ENCODE measurements at regions not wholly inside any gene's neighbourhood (a gene's known extent, or its start where the extent isn't known, plus 50 kb on each side); places are given as distances from the start of the nearest gene placed in this dataset.

DNA sequence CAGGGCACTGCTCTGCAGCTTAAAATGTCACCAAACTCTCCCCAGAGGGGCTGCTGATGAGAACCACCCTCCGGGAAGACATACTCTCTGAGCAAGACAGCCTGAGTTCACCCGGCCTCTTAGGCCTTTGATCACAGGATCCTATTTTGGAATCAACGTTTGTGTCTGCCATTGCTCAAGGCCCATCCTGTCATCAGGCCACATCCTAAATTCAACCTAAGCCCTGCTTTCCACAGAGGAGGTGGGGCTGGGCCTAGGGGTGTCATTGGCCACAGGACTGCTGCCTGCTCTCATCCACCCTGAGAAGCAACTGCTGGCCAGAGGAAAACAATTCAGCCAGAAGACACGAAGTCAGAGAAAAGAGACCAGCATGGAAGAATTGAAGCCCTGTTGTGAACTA is 351.1 kb upstream of the IRX2 start:
- Histone ChIP-seq H3K9me3 (no peaks in the 10 kb centered on the region), H3K4me3 (ENCODE audit: low read depth in 2 of 2, low read length in 1 of 2) (no peak overlapping the region), H3K4me1 (ENCODE audit: control insufficient read depth in 1 of 2, insufficient read depth in 2 of 2, low read depth in 1 of 2, low read length in 1 of 2) (no peaks in the 10 kb centered on the region)

More for the DNA sequence above, 351.1 kb upstream of the IRX2 start:
- Histone ChIP-seq H3K9me2 (no peaks in the 10 kb centered on the region), H3K36me3 (replicated peaks in 1 of 2; ENCODE audit: control insufficient read depth in 1 of 2, insufficient read depth in 2 of 2, low read length in 1 of 2) (no peaks in the 10 kb centered on the region), H3K79me2 (ENCODE audit: insufficient read depth) (no peaks in the 10 kb centered on the region), H3F3A (replicated peaks; ENCODE audit: insufficient read depth) (no peaks in the 10 kb centered on the region), H3K27ac (ENCODE audit: low read depth in 2 of 2, low read length in 1 of 2) (no peak overlapping the region), H3K27me3 (ENCODE audit: insufficient read depth) (peaks cover 42% of the 10 kb centered on the region), H4K20me1 (ENCODE audit: insufficient read depth) (no peaks in the 10 kb centered on the region), H3K9ac (no peak overlapping the region), H2AFZ (ENCODE audit: low read depth) (no peak overlapping the region), H3K4me2 (no peak overlapping the region)
- 4% methylated on average over 4 of the region's 4 CpGs for WGBS (ENCODE audit: low lambda C conversion rate)
- no peak for DNase-seq
- ChIA-PET CTCF (no interaction called here), POLR2A (no interaction called here)
- TF ChIP-seq RCOR1 (IDR thresholded peaks at IDR 0.05; ENCODE audit: low read length) = no peak
- TF ChIP-seq, protein P1, sequence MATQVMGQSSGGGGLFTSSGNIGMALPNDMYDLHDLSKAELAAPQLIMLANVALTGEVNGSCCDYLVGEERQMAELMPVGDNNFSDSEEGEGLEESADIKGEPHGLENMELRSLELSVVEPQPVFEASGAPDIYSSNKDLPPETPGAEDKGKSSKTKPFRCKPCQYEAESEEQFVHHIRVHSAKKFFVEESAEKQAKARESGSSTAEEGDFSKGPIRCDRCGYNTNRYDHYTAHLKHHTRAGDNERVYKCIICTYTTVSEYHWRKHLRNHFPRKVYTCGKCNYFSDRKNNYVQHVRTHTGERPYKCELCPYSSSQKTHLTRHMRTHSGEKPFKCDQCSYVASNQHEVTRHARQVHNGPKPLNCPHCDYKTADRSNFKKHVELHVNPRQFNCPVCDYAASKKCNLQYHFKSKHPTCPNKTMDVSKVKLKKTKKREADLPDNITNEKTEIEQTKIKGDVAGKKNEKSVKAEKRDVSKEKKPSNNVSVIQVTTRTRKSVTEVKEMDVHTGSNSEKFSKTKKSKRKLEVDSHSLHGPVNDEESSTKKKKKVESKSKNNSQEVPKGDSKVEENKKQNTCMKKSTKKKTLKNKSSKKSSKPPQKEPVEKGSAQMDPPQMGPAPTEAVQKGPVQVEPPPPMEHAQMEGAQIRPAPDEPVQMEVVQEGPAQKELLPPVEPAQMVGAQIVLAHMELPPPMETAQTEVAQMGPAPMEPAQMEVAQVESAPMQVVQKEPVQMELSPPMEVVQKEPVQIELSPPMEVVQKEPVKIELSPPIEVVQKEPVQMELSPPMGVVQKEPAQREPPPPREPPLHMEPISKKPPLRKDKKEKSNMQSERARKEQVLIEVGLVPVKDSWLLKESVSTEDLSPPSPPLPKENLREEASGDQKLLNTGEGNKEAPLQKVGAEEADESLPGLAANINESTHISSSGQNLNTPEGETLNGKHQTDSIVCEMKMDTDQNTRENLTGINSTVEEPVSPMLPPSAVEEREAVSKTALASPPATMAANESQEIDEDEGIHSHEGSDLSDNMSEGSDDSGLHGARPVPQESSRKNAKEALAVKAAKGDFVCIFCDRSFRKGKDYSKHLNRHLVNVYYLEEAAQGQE (IDR thresholded peaks at IDR 0.05; ENCODE audit: low read depth, low read length) = no peak
- TF ChIP-seq NFIC (IDR thresholded peaks at IDR 0.05; ENCODE audit: borderline replicate concordance) = no peak
- TF ChIP-seq PBX3 (IDR thresholded peaks at IDR 0.05) = no peak
- no peak for TF ChIP-seq GABPA (IDR thresholded peaks at IDR 0.05; ENCODE audit: low read depth)
- TF ChIP-seq SMC3 (IDR thresholded peaks at IDR 0.05; ENCODE audit: low read depth, low read length) = no peak
- TF ChIP-seq GATA2 (CRISPR knock-in tag; IDR thresholded peaks at IDR 0.05) = no peak
- TF ChIP-seq, protein P2, sequence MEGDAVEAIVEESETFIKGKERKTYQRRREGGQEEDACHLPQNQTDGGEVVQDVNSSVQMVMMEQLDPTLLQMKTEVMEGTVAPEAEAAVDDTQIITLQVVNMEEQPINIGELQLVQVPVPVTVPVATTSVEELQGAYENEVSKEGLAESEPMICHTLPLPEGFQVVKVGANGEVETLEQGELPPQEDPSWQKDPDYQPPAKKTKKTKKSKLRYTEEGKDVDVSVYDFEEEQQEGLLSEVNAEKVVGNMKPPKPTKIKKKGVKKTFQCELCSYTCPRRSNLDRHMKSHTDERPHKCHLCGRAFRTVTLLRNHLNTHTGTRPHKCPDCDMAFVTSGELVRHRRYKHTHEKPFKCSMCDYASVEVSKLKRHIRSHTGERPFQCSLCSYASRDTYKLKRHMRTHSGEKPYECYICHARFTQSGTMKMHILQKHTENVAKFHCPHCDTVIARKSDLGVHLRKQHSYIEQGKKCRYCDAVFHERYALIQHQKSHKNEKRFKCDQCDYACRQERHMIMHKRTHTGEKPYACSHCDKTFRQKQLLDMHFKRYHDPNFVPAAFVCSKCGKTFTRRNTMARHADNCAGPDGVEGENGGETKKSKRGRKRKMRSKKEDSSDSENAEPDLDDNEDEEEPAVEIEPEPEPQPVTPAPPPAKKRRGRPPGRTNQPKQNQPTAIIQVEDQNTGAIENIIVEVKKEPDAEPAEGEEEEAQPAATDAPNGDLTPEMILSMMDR (IDR thresholded peaks at IDR 0.05) = no peak
- TF ChIP-seq TEAD4 (IDR thresholded peaks at IDR 0.05; ENCODE audit: borderline replicate concordance, insufficient read depth) = no peak
- no peak for TF ChIP-seq CHD2 (IDR thresholded peaks at IDR 0.05; ENCODE audit: low read length, partially characterized antibody)
- TF ChIP-seq IRF3 (IDR thresholded peaks at IDR 0.05; ENCODE audit: low read depth, low read length) = no peak
- TF ChIP-seq YY1 (IDR thresholded peaks at IDR 0.05; ENCODE audit: low read depth) = no peak
- no peak for TF ChIP-seq SIN3A (IDR thresholded peaks at IDR 0.05; ENCODE audit: borderline replicate concordance, low read depth, low read length)
- no peak for TF ChIP-seq RFX5 (IDR thresholded peaks at IDR 0.05; ENCODE audit: low read length)
- no peak for TF ChIP-seq EP300 (IDR thresholded peaks at IDR 0.05; ENCODE audit: borderline replicate concordance in 1 of 2, low read depth in 1 of 2, low read length in 1 of 2)
- TF ChIP-seq, protein P3, sequence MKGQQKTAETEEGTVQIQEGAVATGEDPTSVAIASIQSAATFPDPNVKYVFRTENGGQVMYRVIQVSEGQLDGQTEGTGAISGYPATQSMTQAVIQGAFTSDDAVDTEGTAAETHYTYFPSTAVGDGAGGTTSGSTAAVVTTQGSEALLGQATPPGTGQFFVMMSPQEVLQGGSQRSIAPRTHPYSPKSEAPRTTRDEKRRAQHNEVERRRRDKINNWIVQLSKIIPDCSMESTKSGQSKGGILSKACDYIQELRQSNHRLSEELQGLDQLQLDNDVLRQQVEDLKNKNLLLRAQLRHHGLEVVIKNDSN (IDR thresholded peaks at IDR 0.05; ENCODE audit: borderline replicate concordance, low read depth) = no peak
- no peak for TF ChIP-seq NRF1 (IDR thresholded peaks at IDR 0.05; ENCODE audit: low read depth, low read length)
- no peak for TF ChIP-seq RAD21 (IDR thresholded peaks at IDR 0.05; ENCODE audit: low read length)
